T47D (cell line): ENCODE measurements at regions not wholly inside any gene's neighbourhood (a gene's known extent, or its start where the extent isn't known, plus 50 kb on each side); places are given as distances from the start of the nearest gene placed in this dataset.
A peak's percentile ranks its signal among the peaks of the same experiment; 100 is the strongest.

Experiments
- DNase-seq, 2 experiments: peaks; one replicate each; pipeline versions ENCODE4 v3.0.0 to v3.0.0-alpha.2; 2011 to 2012; ENCODE audit warnings: low read depth in 1 of 2, low spot score in 1 of 2
- JUND ChIP-seq: IDR thresholded peaks from 2 replicates; pipeline ENCODE4 v1.6.1; 2012; ENCODE audit warnings: low read depth
- in situ Hi-C: cut with HindIII; loops from 2 replicates; pipeline ENCODE4 v1.10.0; 2016; ENCODE audit warnings: low sequenced_read_pairs, low pct_unique_long_range_greater_than_20kb

DNA sequence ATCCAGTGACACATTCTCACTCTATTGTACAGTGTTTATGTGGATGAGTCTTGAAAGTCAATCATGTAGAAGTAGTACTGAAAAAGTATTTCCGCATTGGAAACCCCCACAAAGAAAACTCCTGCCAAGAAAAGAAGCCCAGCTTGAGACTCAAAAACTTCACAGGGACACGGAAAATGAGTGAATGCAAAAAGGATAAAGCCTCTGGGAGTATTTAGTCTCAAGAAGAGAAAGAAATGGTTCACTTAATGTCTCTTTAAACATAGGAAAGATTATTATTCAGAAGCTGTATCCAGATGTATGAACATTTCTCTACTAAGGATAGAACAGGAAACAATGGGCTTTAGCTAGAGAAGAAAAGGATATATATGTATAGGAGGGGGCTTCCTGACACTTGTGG is 304.5 kb downstream of the BARHL2 start:
- in situ Hi-C loops: no loop called here
- no peak for TF ChIP-seq JUND
- no peak for DNase-seq

- no peak for DNase-seq
- no peak for TF ChIP-seq JUND
- in situ Hi-C loops: no loop called here
Measured at GRCh38 chr1:90411185-90411584, 305.9 kb downstream of the BARHL2 start.

DNA sequence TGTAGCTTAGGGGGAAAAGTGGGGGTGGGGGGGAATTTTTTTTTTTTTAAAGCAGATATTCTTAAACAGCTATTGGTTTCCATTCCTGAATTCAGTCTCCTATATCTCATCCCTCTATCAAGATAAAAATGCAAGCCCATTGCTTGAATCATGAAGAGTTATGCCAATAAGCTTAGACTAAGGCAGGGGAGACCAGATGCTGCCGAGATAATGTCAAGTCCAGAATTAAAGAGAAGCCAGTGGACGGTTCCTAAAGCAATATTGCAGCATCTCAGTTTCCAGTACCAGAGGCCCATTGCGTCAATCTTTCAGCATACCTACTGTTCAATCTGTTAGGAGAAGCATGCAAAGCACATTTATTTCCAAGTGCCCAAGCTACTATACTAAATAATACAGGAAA is 309.4 kb downstream of the BARHL2 start:
- DNase-seq: no peak
- TF ChIP-seq JUND: no peak
- in situ Hi-C loops: no loop called here

DNA sequence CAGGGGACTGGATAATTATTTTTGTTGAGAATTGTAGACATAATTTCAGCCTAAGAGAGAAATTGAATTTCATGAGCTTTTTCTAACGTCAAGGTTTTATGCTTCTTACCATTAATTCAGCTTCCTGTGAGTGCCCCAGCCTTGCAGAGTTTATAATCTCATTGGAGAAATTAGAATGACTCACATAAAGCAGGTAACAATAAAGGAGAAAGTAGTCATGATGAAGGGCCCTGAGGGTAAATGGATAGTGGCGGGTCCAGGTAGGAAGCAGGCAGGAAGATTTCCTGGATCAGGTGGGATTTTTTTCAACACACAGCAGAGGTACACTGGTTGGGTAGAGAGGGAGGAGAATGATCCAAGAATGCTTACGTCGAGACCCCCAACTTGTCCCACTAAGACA is 311.4 kb downstream of the BARHL2 start:
- no peak for DNase-seq
- in situ Hi-C loops: no loop called here
- no peak for TF ChIP-seq JUND

GRCh38 chr1:90402893-90403849 is 313.9 kb downstream of the BARHL2 start:
- in situ Hi-C loops: no loop called here
- TF ChIP-seq JUND: 0 out of 2 replicates have a peak, but pooled peaks have one; percentile 24
- DNase-seq: peak; percentile 8 to 60

DNA sequence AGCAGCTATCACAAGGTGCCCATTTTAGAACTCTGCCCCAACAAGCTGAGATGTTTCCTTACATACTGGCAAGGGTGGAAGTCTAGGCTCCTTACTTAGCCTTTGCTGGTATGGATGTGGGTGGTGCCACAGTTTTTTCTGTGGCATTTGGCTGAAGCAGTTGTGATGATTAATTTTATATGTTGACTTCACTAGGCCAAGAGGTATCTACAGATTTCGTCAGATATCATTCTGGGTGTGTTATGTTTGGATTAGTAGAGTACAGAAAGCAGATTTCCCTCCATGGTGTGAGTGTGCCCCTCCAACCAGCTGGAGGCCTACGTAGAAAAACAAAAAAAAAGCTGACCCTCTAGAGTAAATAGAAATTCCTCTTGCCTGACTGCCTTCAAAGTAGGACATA is 317.0 kb downstream of the BARHL2 start:
- no peak for DNase-seq
- no peak for TF ChIP-seq JUND
- in situ Hi-C loops: no loop called here

DNA sequence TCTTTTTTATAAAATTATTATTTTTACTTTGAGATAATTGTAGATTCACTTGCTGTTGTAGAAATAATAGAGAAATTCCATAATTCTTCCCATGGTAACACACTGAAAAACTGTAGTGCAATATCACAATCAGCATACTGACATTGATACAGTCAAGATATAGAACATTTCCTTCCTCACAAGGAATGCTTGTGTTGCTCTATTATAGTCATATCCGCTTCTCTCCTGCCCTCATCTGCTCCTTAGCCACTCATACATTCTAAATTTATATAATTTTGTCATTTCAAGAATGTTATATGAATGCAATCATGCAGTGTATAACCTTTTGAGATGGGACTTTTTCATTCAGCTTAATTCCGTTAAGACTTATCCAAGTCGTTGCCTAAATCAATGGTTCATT is 320.2 kb downstream of the BARHL2 start:
- DNase-seq: no peak
- TF ChIP-seq JUND: no peak
- in situ Hi-C loops: no loop called here

DNA sequence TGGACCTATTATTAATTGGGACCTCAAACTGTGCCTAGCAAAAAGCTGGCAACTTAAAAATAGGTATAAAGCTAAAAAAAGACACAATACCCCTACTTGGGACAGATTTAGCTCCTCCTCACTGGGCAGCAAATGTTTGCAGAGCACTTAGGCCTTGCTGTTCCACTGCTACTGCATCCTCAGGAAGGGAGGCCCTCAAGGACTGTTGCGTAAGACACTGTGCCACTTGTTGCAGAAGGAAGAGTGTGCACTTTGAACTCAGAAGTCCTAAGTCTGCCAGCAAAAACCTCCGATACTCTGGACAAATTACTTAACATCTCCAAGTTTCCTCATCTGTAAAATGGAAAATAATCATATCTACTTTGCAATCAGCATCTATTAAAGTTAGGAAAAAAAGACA is 322.9 kb downstream of the BARHL2 start:
- no peak for DNase-seq
- no peak for TF ChIP-seq JUND
- in situ Hi-C loops: no loop called here

DNA sequence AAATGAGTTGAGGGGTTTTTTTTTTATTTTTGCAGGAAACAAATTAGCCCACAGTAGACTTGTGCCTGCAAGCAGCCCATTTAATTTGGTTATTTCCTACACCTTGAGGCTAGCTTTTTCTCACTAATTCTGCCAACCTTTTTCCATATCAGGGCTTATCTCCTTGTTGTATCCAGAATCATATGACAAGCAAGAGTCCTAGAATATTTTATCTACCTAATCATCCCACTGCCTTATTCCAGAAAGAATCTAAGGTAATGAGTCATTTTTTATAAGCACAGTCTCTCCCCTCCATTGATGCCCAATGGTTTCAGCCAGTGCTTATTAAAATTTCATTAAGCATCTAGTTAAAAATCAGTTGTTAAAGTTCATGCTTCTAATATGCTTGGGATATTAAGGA is 324.1 kb downstream of the BARHL2 start:
- in situ Hi-C loops: no loop called here
- no peak for DNase-seq
- TF ChIP-seq JUND: no peak

- no peak for TF ChIP-seq JUND
- in situ Hi-C loops: no loop called here
- DNase-seq: no peak
Measured at GRCh38 chr1:90391126-90391525, 326.0 kb downstream of the BARHL2 start.

DNA sequence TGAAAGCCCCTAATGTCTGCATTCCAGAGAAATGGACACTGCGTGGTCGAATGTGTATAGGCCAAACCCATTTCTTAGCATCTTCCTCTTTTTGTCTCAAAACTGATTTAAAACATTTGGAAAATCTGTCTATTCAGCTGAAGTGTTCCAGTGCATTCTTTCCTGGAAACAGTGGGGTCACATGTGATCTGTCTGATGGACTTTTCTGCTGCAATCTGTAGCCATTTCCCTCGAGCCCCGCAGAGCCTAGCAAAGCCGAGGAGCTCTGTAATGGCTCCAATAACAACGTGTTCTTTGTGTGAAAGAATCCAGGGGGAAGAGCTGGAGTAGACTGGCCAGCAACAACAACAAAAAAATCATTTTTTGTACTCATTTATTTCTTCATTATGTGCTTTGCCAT is 329.3 kb downstream of the BARHL2 start:
- DNase-seq: no peak
- in situ Hi-C loops: no loop called here
- no peak for TF ChIP-seq JUND

DNA sequence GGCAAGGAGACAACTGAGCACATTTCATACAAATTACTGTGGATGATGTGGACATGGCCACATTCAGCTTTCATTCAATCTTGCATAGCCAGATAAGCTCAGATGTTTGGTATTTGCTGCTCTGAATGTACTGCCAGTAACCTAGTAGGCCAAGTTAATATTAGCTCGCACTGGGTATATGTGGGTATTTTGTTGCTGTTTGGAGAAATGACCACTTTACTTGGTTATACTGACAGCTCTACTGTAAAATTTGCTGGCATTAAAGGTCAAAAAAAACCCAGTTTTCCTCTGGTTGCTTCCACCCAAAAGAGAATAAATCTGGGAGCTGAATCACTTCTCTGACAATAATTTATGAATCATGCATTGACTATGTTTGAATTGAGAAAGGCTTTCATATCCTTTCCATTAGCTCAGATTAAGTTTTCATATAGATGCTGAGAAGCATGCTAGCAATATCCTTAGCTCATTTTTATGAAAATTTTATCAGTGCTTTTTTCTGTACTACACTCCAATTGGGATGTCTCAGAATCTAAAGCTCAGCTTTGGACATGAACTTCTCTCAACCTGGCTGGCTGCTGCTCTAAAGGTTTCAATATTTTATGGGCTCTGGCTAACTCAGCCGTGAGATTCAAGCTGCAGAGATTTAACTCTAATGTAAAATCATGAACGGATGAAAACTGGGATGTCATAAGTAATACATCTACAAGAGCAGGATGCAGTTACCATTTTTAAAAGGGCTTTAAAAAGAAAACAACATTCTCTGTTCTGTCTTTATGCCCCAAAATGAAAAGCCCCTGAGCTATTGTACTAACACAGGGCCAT is 330.0 kb downstream of the BARHL2 start:
- DNase-seq: no peak
- TF ChIP-seq JUND: no peak
- in situ Hi-C loops: no loop called here

GRCh38 chr1:90384193-90384592 is 332.9 kb downstream of the BARHL2 start:
- TF ChIP-seq JUND: no peak
- in situ Hi-C loops: no loop called here
- DNase-seq: no peak
